Upper lobe of right lung (tissue), 1 donor: ENCODE measurements at regions not wholly inside any gene's neighbourhood (a gene's known extent, or its start where the extent isn't known, plus 50 kb on each side); places are given as distances from the start of the nearest gene placed in this dataset.

ENCODE experiments used
- ATAC-seq: fragments of 200-7000 bp; cut with Tn5 transposase; one replicate; pipeline ENCODE4 v1.9.1; 2020; ENCODE audit warnings: mild to moderate bottlenecking, moderate library complexity
- DNase-seq: peaks from one replicate; pipeline ENCODE4 v3.0.0-alpha.2; 2020
- H3K27ac ChIP-seq: fragments of 200-600 bp; one replicate; pipeline ENCODE4 v1.8.0; 2022
- H3K27me3 ChIP-seq: fragments of 200-600 bp; one replicate; pipeline ENCODE4 v1.8.0; 2022; ENCODE audit warnings: mild to moderate bottlenecking
- H3K36me3 ChIP-seq: fragments of 200-600 bp; one replicate; pipeline ENCODE4 v1.8.0; 2022
- H3K4me1 ChIP-seq: fragments of 200-600 bp; one replicate; pipeline ENCODE4 v1.8.0; 2022
- H3K4me3 ChIP-seq: fragments of 200-600 bp; one replicate; pipeline ENCODE4 v1.8.0; 2022; ENCODE audit warnings: mild to moderate bottlenecking
- H3K9me3 ChIP-seq: fragments of 200-600 bp; one replicate; pipeline ENCODE4 v1.8.0; 2022
- intact Hi-C: fragments of 100-400 bp; cut with DNase I; formaldehyde crosslinking; loops from one replicate; pipeline ENCODE4 v1.11.0; 2022
- TF ChIP-seq, protein P1 (sequence below): fragments of 200-600 bp; IDR thresholded peaks from one replicate; pipeline ENCODE4 v1.8.0; 2022; ENCODE audit warnings: antibody characterized with exemption
- donor health status: DM: no; HTN: yes; CAD: no; lungs with severe emphysema.

DNA sequence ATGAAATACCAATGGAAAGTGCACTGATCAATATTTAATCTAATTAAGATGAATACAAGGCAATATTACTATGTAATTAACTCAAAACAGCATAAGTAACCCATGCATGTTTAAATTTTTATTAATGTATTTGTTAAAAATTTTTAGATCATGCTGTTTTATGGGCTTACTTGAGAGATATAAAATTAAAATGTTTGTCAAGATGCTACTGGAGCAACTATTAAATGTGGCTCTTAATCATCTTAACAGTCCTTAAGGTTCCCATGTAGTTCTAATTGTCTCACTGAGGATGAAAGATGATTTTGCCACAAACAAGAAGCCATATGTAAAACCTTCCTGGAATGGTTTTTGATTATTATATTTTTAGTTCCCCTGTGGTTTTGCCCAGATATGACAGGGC, 897.1 kb downstream of the KCNMA1 start:
- no peak overlapping the region for H3K27ac ChIP-seq
- ATAC-seq: no peak

DNA sequence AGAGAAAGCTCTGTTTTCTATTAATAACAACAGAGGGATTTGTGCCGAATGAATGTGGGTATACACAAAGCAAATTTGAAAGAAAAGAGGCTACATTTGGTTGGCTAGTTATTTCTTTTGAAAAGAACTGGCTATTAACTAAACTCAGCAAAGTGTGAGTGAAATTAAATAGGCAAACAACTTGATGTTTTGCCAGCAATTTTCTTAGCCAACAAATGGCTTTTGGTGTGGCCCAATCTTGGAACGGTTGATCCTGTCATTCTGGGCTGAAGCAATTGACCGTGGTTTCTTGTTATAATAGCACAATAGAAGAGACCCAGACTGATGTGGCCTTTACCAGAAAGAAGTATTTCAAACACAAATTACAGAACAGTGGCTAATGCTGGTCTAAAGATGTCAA, 898.6 kb downstream of the KCNMA1 start:
- intact Hi-C loops: no loop called here
- Histone ChIP-seq H3K4me1 (no peaks in the 10 kb centered on the region), H3K27me3 (no peaks in the 10 kb centered on the region), H3K36me3 (no peaks in the 10 kb centered on the region), H3K4me3 (no peak overlapping the region), H3K9me3 (no peaks in the 10 kb centered on the region), H3K27ac (no peak overlapping the region)
- DNase-seq (no peak), ATAC-seq (no peak)
- TF ChIP-seq, protein P1, sequence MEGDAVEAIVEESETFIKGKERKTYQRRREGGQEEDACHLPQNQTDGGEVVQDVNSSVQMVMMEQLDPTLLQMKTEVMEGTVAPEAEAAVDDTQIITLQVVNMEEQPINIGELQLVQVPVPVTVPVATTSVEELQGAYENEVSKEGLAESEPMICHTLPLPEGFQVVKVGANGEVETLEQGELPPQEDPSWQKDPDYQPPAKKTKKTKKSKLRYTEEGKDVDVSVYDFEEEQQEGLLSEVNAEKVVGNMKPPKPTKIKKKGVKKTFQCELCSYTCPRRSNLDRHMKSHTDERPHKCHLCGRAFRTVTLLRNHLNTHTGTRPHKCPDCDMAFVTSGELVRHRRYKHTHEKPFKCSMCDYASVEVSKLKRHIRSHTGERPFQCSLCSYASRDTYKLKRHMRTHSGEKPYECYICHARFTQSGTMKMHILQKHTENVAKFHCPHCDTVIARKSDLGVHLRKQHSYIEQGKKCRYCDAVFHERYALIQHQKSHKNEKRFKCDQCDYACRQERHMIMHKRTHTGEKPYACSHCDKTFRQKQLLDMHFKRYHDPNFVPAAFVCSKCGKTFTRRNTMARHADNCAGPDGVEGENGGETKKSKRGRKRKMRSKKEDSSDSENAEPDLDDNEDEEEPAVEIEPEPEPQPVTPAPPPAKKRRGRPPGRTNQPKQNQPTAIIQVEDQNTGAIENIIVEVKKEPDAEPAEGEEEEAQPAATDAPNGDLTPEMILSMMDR: no peak

More for the DNA sequence above, 897.1 kb downstream of the KCNMA1 start:
- Histone ChIP-seq H3K9me3 (no peaks in the 10 kb centered on the region), H3K36me3 (no peaks in the 10 kb centered on the region), H3K4me3 (no peak overlapping the region), H3K4me1 (no peaks in the 10 kb centered on the region), H3K27me3 (no peaks in the 10 kb centered on the region)
- intact Hi-C loops: no loop called here
- no peak for DNase-seq
- TF ChIP-seq, protein P1: no peak

DNA sequence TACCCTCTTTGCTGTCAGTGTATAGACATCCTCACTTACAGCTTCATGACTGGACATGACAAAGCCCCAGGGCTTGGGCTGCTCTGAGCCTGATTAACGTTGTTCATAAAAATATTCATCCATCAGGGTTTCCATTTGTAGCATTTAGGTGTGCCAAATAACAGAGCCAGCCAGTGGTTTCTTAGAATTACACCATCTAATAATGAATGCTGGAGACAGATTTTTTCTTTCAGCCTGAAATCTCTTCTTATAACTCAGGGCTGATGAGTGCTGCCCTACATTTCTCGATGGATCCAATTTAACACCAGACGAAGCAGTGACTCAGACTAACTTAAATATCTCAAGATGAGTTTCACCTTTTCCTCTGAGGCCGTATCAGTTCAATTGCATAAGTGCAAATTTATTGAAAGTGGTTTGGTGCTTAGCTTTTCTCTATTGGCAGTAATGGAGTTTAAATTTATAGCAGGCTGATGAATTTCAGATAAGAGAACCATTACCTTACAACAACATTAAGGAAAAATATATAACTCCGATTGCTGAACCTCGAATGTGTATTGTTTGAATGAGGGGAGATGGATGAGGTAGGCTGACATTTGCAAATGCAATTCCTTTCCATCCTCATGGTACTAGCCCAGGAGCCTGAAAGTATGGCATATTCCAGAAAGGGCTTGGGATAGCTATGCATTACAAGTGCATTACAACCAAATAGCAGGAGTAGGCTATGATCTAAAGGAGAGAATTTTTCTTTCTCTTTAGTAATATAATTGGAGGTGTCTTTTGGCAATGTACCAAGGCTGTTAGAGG, 900.6 kb downstream of the KCNMA1 start:
- DNase-seq: no peak
- Histone ChIP-seq H3K4me1 (no peaks in the 10 kb centered on the region), H3K36me3 (no peaks in the 10 kb centered on the region), H3K4me3 (no peak overlapping the region), H3K27ac (no peak overlapping the region), H3K9me3 (no peaks in the 10 kb centered on the region), H3K27me3 (no peaks in the 10 kb centered on the region)
- TF ChIP-seq, protein P1: no peak
- ATAC-seq: no peak
- intact Hi-C loops: no loop called here

DNA sequence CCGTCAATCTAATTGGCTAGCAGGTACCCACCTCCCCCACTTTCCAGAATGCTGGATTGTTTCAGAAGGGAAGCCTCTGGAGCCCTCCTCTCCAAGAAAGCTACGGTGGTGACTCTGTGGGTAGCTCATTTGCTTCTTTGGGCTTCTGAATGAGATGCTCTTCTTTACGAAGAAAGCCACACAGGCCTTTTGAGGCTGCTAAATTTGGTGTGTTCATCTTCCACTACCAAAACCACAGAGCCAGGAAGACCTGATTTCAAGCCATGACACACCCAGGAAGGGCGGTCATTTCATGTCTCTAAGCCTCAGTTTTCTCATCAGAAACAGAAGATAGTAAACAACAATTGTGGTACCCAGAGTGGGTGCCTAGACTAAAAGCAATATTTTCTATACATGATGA, 901.2 kb downstream of the KCNMA1 start:
- DNase-seq (no peak), ATAC-seq (no peak)
- no peak overlapping the region for H3K4me3 ChIP-seq
- intact Hi-C loops: no loop called here
- H3K9me3 ChIP-seq: no peaks in the 10 kb centered on the region
- H3K27ac ChIP-seq: no peak overlapping the region
- no peaks in the 10 kb centered on the region for H3K36me3 ChIP-seq
- TF ChIP-seq, protein P1: no peak
- H3K4me1 ChIP-seq: no peaks in the 10 kb centered on the region
- no peaks in the 10 kb centered on the region for H3K27me3 ChIP-seq

DNA sequence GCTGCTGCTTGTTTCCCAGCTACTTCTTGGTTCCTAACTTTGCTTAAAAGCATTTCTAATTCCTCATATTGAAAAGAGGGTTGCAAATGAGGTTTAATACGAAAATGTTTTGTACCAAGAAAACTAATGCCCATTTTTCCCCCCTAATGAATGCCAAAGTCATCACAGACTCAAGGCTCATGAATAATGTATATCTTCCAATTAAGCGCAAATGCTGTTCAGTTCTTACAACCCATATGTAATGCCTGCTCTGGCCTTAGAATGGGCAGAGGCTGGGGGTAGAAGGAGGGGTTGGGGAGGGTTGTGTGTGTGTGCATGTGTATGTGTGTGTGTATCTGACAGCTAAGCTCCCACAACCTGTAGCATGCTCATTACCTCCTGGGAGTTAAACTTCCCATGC, 901.7 kb downstream of the KCNMA1 start:
- no peaks in the 10 kb centered on the region for H3K4me1 ChIP-seq
- DNase-seq (no peak), ATAC-seq (no peak)
- H3K9me3 ChIP-seq: no peaks in the 10 kb centered on the region
- H3K27ac ChIP-seq: no peak overlapping the region
- intact Hi-C loops: no loop called here
- H3K27me3 ChIP-seq: no peaks in the 10 kb centered on the region
- no peaks in the 10 kb centered on the region for H3K36me3 ChIP-seq
- TF ChIP-seq, protein P1: no peak
- H3K4me3 ChIP-seq: no peak overlapping the region
